ENCODE measurements at regions not wholly inside any gene's neighbourhood (a gene's known extent, or its start where the extent isn't known, plus 50 kb on each side); places are given as distances from the start of the nearest gene placed in this dataset.
A peak's percentile ranks its signal among the peaks of the same experiment; 100 is the strongest.
"Not testable (repeated sequence)": the region's sequence is repeated elsewhere in the genome, so short reads cannot be mapped to it uniquely, and the experiment has no call there.

- DNase-seq = no peak
Observed at GRCh38 chr15:35998663-35999602, 453.0 kb upstream of the DPH6 start.

GRCh38 chr15:36004891-36005490 lies 459.0 kb upstream of the DPH6 start:
- no peak for DNase-seq

- no peak for DNase-seq
Observed at GRCh38 chr15:36005542-36005941, 459.6 kb upstream of the DPH6 start.

GRCh38 chr15:36007699-36008098 lies 461.7 kb upstream of the DPH6 start:
- DNase-seq = no peak

- DNase-seq = no peak
Observed at GRCh38 chr15:36008719-36009118, 462.8 kb upstream of the DPH6 start.

GRCh38 chr15:36024031-36024688 lies 478.2 kb upstream of the DPH6 start:
- DNase-seq = peak; percentile 23

GRCh38 chr15:36026627-36027283 lies 480.8 kb upstream of the DPH6 start:
- DNase-seq = peak; percentile 10

- no peak for DNase-seq
Observed at GRCh38 chr15:36029606-36030210, 483.7 kb upstream of the DPH6 start.

- no peak for DNase-seq
Observed at GRCh38 chr15:36039996-36040572, 494.1 kb upstream of the DPH6 start.

GRCh38 chr15:36047018-36047716 lies 501.2 kb upstream of the DPH6 start:
- DNase-seq = not testable (repeated sequence)

GRCh38 chr15:36050899-36051298 lies 504.9 kb upstream of the DPH6 start:
- DNase-seq = no peak

GRCh38 chr15:36052641-36053040 lies 506.7 kb upstream of the DPH6 start:
- DNase-seq = not testable (repeated sequence)

- DNase-seq = no peak
Observed at GRCh38 chr15:36053746-36054145, 507.8 kb upstream of the DPH6 start.

GRCh38 chr15:36059596-36059995 lies 513.6 kb upstream of the DPH6 start:
- DNase-seq = no peak

- no peak for DNase-seq
Observed at GRCh38 chr15:36062357-36062756, 516.4 kb upstream of the DPH6 start.

- peak; percentile 1 for DNase-seq
Observed at GRCh38 chr15:36066757-36067156, 512.7 kb upstream of the CDIN1 start.

GRCh38 chr15:36067483-36068274 lies 511.7 kb upstream of the CDIN1 start:
- DNase-seq = no peak

- peak; percentile 30 for DNase-seq
Observed at GRCh38 chr15:36075333-36075732, 504.1 kb upstream of the CDIN1 start.

GRCh38 chr15:36079021-36079420 lies 500.4 kb upstream of the CDIN1 start:
- DNase-seq = no peak

- no peak for DNase-seq
Observed at GRCh38 chr15:36080759-36081158, 498.7 kb upstream of the CDIN1 start.
